AG04450 (cell line): ENCODE measurements at regions not wholly inside any gene's neighbourhood (a gene's known extent, or its start where the extent isn't known, plus 50 kb on each side); places are given as distances from the start of the nearest gene placed in this dataset.

Experiments
- CTCF ChIA-PET: fragments of 300-600, 350-600 bp; formaldehyde crosslinking; extraction: SDS; loops from one replicate; lab custom pipeline; 2022; ENCODE audit warnings: antibody characterized with exemption, inconsistent platforms; lab: Charles Lee
- POLR2A ChIA-PET: fragments of 350-600 bp; formaldehyde crosslinking; extraction: SDS; loops from one replicate; lab custom pipeline; 2021; ENCODE audit warnings: antibody characterized with exemption, inconsistent platforms; lab: Yijun Ruan, JAX
- DNase-seq: peaks from one replicate; pipeline ENCODE4 v3.0.0-alpha.2; 2011; ENCODE audit warnings: low read depth, low spot score
- H3K27ac ChIP-seq: one replicate; pipeline ENCODE4 v1.5.1; 2012; ENCODE audit warnings: low read depth, low read length, control low read depth
- H3K27me3 ChIP-seq: one replicate; pipeline ENCODE4 v1.6.0; 2012; ENCODE audit warnings: low read length; ENCODE audit not compliant: control insufficient read depth, insufficient read depth
- H3K4me3 ChIP-seq: 2 replicates; pipeline ENCODE4 v1.5.1; 2011; ENCODE audit warnings: mild to moderate bottlenecking, low read depth, low read length, control low read depth
- H3K9me3 ChIP-seq: 2 replicates; pipeline ENCODE4 v1.5.1; 2012; ENCODE audit warnings: low read length; ENCODE audit not compliant: control insufficient read depth, insufficient read depth
- TF ChIP-seq, protein P1 (sequence below): IDR thresholded peaks from 2 replicates; pipeline ENCODE4 v1.5.1; 2011; ENCODE audit warnings: low read depth, low read length, control low read depth, inconsistent platforms

DNA sequence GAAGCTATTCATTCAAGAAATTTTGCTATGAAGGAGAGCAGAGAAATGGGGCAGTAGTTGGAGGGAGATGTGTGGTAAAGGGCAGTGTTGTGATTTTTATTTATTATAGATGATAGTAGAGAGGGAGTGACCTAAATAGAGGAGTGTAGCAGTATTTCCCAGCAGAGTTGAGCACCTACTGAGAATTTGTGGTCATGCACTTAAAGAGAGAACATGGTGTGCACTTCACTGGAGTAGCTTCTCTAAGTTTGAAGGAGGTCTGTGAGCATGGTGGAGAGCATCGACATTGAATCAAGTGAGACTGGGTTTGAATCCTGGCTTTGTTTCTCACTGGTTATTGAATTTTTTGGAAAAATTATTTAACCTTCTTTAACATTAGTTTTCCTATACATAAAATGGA is 129.2 kb downstream of the AQP4 start:
- CTCF ChIA-PET, result no interaction called here
- POLR2A ChIA-PET, result no interaction called here
- H3K4me3 ChIP-seq, result no peak overlapping the region
- no peaks in the 10 kb centered on the region for H3K9me3 ChIP-seq
- no peak overlapping the region for H3K27ac ChIP-seq
- TF ChIP-seq, protein P1, sequence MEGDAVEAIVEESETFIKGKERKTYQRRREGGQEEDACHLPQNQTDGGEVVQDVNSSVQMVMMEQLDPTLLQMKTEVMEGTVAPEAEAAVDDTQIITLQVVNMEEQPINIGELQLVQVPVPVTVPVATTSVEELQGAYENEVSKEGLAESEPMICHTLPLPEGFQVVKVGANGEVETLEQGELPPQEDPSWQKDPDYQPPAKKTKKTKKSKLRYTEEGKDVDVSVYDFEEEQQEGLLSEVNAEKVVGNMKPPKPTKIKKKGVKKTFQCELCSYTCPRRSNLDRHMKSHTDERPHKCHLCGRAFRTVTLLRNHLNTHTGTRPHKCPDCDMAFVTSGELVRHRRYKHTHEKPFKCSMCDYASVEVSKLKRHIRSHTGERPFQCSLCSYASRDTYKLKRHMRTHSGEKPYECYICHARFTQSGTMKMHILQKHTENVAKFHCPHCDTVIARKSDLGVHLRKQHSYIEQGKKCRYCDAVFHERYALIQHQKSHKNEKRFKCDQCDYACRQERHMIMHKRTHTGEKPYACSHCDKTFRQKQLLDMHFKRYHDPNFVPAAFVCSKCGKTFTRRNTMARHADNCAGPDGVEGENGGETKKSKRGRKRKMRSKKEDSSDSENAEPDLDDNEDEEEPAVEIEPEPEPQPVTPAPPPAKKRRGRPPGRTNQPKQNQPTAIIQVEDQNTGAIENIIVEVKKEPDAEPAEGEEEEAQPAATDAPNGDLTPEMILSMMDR, result no peak
- DNase-seq, result no peak
- no peaks in the 10 kb centered on the region for H3K27me3 ChIP-seq

DNA sequence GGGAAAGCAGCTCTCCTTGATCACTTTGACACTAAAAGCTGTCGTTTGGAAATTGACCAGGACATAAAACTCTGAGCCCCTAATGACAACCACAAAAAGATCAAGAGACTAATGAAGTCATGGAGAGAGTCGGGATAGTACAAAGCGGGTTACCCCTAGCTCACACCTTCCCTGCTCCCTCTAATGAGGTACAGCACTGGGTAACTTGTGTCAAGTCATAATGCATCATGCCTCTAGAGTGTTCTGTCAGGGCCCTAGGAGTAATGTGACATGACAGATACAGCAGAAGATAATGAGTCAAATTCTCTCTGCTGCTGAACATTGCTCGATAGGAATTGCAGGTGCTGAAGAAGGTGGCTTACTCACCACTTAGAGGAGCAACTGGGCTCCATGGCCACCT is 130.7 kb downstream of the AQP4 start:
- no peak overlapping the region for H3K4me3 ChIP-seq
- H3K27me3 ChIP-seq, result no peaks in the 10 kb centered on the region
- H3K27ac ChIP-seq, result no peak overlapping the region
- TF ChIP-seq, protein P1, result no peak
- CTCF ChIA-PET, result no interaction called here
- H3K9me3 ChIP-seq, result no peaks in the 10 kb centered on the region
- POLR2A ChIA-PET, result no interaction called here
- DNase-seq, result no peak

DNA sequence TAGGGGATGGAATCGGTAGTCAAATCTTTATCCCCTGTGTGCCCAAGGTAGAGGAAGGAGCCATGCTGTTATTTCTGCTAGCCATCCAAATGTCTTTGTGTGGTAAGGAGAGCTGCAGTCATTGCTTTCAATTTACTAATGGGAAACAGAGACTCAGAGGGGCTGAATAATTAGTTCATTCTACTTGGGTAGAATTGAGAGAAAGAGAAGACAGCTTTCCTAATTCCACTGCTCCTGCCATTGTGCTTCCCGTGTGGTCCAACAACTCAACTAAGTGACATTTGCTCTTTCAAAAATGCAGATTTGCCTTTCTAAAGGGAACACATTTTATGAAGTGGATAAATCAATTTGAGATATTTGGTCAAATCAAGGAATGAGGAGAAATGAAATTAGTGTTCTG is 136.1 kb downstream of the AQP4 start:
- no peak for DNase-seq
- ChIA-PET CTCF (no interaction called here), POLR2A (no interaction called here)
- Histone ChIP-seq H3K9me3 (no peaks in the 10 kb centered on the region), H3K27me3 (no peaks in the 10 kb centered on the region), H3K27ac (no peak overlapping the region), H3K4me3 (no peak overlapping the region)
- TF ChIP-seq, protein P1, result no peak

DNA sequence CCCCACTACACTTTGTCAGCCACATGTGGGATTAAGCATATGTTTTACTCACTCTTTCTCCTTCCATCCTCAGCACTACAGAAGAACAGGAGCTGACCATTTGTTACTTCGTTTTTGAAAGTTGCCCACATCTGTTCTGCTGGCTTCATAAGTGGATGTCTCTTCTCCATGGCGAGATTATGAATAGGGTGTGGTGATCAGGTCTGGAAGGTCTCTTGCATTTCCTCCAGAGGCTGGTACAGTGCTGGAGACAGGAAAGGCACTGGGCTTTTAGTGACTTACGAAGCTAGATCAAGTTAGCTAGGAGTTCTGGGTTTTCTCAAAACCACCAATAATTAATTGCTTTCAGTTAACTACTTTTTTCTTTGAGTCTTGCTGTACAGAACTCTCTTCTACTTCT is 136.5 kb downstream of the AQP4 start:
- ChIA-PET POLR2A (no interaction called here), CTCF (no interaction called here)

DNA sequence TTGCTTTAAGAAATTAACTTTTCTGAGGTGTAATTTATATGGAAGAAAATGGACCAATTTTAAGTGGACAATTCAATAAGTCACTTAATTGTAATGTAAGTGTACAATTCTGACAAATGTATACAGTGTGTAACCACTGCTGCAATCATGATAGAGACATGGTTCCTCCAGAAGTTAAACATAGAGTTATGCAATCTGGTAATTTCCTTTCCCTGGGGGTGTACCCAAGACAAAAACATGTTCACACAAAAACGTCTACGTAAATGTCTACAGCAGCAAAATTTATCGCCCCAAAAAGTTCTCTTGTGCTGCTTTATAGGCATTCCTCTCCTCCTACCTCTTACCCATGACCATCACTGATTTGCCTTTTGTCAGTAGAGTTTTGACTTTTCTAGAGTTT is 141.5 kb downstream of the AQP4 start:
- CTCF ChIA-PET, result no interaction called here
- H3K27ac ChIP-seq, result no peak overlapping the region

More for the DNA sequence above, 136.5 kb downstream of the AQP4 start:
- Histone ChIP-seq H3K27ac (no peak overlapping the region), H3K9me3 (no peaks in the 10 kb centered on the region), H3K27me3 (no peaks in the 10 kb centered on the region), H3K4me3 (no peak overlapping the region)
- TF ChIP-seq, protein P1, result no peak
- DNase-seq, result no peak

More for the DNA sequence above, 141.5 kb downstream of the AQP4 start:
- POLR2A ChIA-PET, result no interaction called here
- Histone ChIP-seq H3K27me3 (no peaks in the 10 kb centered on the region), H3K9me3 (no peaks in the 10 kb centered on the region), H3K4me3 (no peak overlapping the region)
- DNase-seq, result no peak
- TF ChIP-seq, protein P1, result no peak
